ENCODE measurements at regions not wholly inside any gene's neighbourhood (a gene's known extent, or its start where the extent isn't known, plus 50 kb on each side); places are given as distances from the start of the nearest gene placed in this dataset.

GRCh38 chr2:34533585-34534183, 934.6 kb upstream of the FAM98A start:
- TF ChIP-seq CTCF (IDR thresholded peaks at IDR 0.05) = no peak
- no peak for TF ChIP-seq POLR2A (IDR thresholded peaks at IDR 0.05)
